HG03108 (cell line): ENCODE measurements at regions not wholly inside any gene's neighbourhood (a gene's known extent, or its start where the extent isn't known, plus 50 kb on each side); places are given as distances from the start of the nearest gene placed in this dataset.
"Not testable (repeated sequence)": the region's sequence is repeated elsewhere in the genome, so short reads cannot be mapped to it uniquely, and the experiment has no call there.

Source experiments
- ATAC-seq: cut with Tn5 transposase; IDR thresholded peaks from one replicate; pipeline ENCODE4 v1.9.1; 2021; ENCODE audit warnings: moderate library complexity; ENCODE audit not compliant: unreplicated experiment

- ATAC-seq, result no peak
Measured at GRCh38 chr6:66561479-66561878, 854.5 kb upstream of the EYS start.

- no peak for ATAC-seq
Measured at GRCh38 chr6:66558189-66558588, 851.2 kb upstream of the EYS start.

GRCh38 chr6:66556936-66557335, 849.9 kb upstream of the EYS start:
- ATAC-seq, result no peak

- ATAC-seq, result no peak
Measured at GRCh38 chr6:66555082-66555481, 848.1 kb upstream of the EYS start.

- ATAC-seq, result no peak
Measured at GRCh38 chr6:66553441-66553840, 846.4 kb upstream of the EYS start.

GRCh38 chr6:66538551-66539135, 831.6 kb upstream of the EYS start:
- ATAC-seq, result no peak

- no peak for ATAC-seq
Measured at GRCh38 chr6:66533921-66534404, 826.9 kb upstream of the EYS start.

- no peak for ATAC-seq
Measured at GRCh38 chr6:66526061-66526460, 819.0 kb upstream of the EYS start.

GRCh38 chr6:66522864-66523263, 815.8 kb upstream of the EYS start:
- no peak for ATAC-seq

- ATAC-seq, result no peak
Measured at GRCh38 chr6:66516377-66516776, 809.4 kb upstream of the EYS start.

GRCh38 chr6:66508433-66508832, 801.4 kb upstream of the EYS start:
- ATAC-seq, result no peak

GRCh38 chr6:66499851-66500250, 792.8 kb upstream of the EYS start:
- no peak for ATAC-seq

GRCh38 chr6:66496659-66497058, 789.6 kb upstream of the EYS start:
- ATAC-seq, result no peak

- not testable (repeated sequence) for ATAC-seq
Measured at GRCh38 chr6:66494643-66495042, 787.6 kb upstream of the EYS start.

GRCh38 chr6:66489269-66489987, 782.4 kb upstream of the EYS start:
- ATAC-seq, result no peak

GRCh38 chr6:66481216-66481615, 774.2 kb upstream of the EYS start:
- no peak for ATAC-seq

- ATAC-seq, result no peak
Measured at GRCh38 chr6:66478705-66479104, 771.7 kb upstream of the EYS start.

- no peak for ATAC-seq
Measured at GRCh38 chr6:66435321-66435720, 728.3 kb upstream of the EYS start.

GRCh38 chr6:66429210-66429609, 722.2 kb upstream of the EYS start:
- no peak for ATAC-seq

- no peak for ATAC-seq
Measured at GRCh38 chr6:66423047-66423446, 716.0 kb upstream of the EYS start.

GRCh38 chr6:66421570-66421969, 714.5 kb upstream of the EYS start:
- no peak for ATAC-seq

- ATAC-seq, result no peak
Measured at GRCh38 chr6:66418906-66419305, 711.9 kb upstream of the EYS start.

- no peak for ATAC-seq
Measured at GRCh38 chr6:66403966-66404365, 696.9 kb upstream of the EYS start.
